Uterus (tissue), 3 donors: ENCODE measurements at regions not wholly inside any gene's neighbourhood (a gene's known extent, or its start where the extent isn't known, plus 50 kb on each side); places are given as distances from the start of the nearest gene placed in this dataset.

Experiments used
- DNase-seq, 2 donors: peaks; one replicate each; pipeline ENCODE4 v3.0.0-alpha.2; 2019 to 2020
- H3K27ac ChIP-seq, 2 donors: fragments of 200-600 bp; sonication (generic); 1 replicate in 1 of 2; 2 replicates in 1 of 2; pipeline ENCODE4 v1.5.1; 2016 to 2018
- H3K27me3 ChIP-seq, 2 donors: fragments of 200-600 bp; sonication (generic); one replicate each; pipeline ENCODE4 v1.5.1; 2018 to 2019; ENCODE audit warnings: control low read depth in 1 of 2
- H3K36me3 ChIP-seq, 2 donors: fragments of 200-600 bp; sonication (generic); one replicate each; pipeline ENCODE4 v1.5.1; 2019; ENCODE audit warnings: control low read depth in 1 of 2
- H3K4me1 ChIP-seq, 2 donors: fragments of 200-600 bp; sonication (generic); one replicate each; pipeline ENCODE4 v1.5.1; 2018 to 2019; ENCODE audit warnings: control low read depth in 1 of 2
- H3K4me3 ChIP-seq, 2 donors: fragments of 200-600 bp; sonication (generic); 1 replicate in 1 of 2; 2 replicates in 1 of 2; pipeline ENCODE4 v1.5.1; 2018 to 2019; ENCODE audit warnings: mild to moderate bottlenecking in 1 of 2
- H3K9me3 ChIP-seq, 2 donors: fragments of 200-600 bp; sonication (generic); one replicate each; pipeline ENCODE4 v1.5.1; 2019; ENCODE audit warnings: control low read depth in 1 of 2
- CTCF ChIP-seq, 4 experiments: fragments of 200-600 bp in 2 of 4; fragments of 450-650 bp in 2 of 4; sonication (generic) in 2 of 4; IDR thresholded peaks; one replicate each; pipeline ENCODE4 v1.5.1; 2016 to 2019; ENCODE audit warnings: antibody characterized with exemption in 4 of 4, mild to moderate bottlenecking in 2 of 4, moderate library complexity in 1 of 4
- POLR2A ChIP-seq, 2 donors: fragments of 450-650 bp; IDR thresholded peaks; one replicate each; pipeline ENCODE4 v1.6.1; 2016; ENCODE audit warnings: antibody characterized with exemption in 2 of 2, mild to moderate bottlenecking in 1 of 2, moderate library complexity in 1 of 2
- intact Hi-C: fragments of 100-400 bp; cut with DNase I; formaldehyde crosslinking; loops from one replicate; pipeline ENCODE4 v1.15.1; 2023; ENCODE audit warnings: low total_unique reads
- donor health status: DM: yes; HTN: yes; CAD: no.

GRCh38 chr7:26588511-26588910 is 275.9 kb downstream of the SKAP2 start:
- Histone ChIP-seq H3K9me3 (no peaks in the 10 kb centered on the region), H3K4me1 (no peaks in the 10 kb centered on the region), H3K36me3 (no peaks in the 10 kb centered on the region), H3K4me3 (no peak overlapping the region), H3K27ac (no peak overlapping the region), H3K27me3 (no peaks in the 10 kb centered on the region)
- no peak for DNase-seq
- intact Hi-C loops, result no loop called here
- TF ChIP-seq CTCF (IDR thresholded peaks at IDR 0.05) (no peak), POLR2A (IDR thresholded peaks at IDR 0.05) (no peak)

- no peaks in the 10 kb centered on the region for H3K27me3 ChIP-seq
- no peaks in the 10 kb centered on the region for H3K4me1 ChIP-seq
- TF ChIP-seq CTCF (IDR thresholded peaks at IDR 0.05), result no peak
- TF ChIP-seq POLR2A (IDR thresholded peaks at IDR 0.05), result no peak
- no peak for DNase-seq
- intact Hi-C loops, result no loop called here
- no peak overlapping the region for H3K27ac ChIP-seq
- H3K36me3 ChIP-seq, result no peaks in the 10 kb centered on the region
- no peak overlapping the region for H3K4me3 ChIP-seq
- H3K9me3 ChIP-seq, result no peaks in the 10 kb centered on the region
These were observed 273.7 kb downstream of the SKAP2 start for GRCh38 chr7:26590709-26591108.

GRCh38 chr7:26592011-26592410 is 272.4 kb downstream of the SKAP2 start:
- no peaks in the 10 kb centered on the region for H3K9me3 ChIP-seq
- no peak for DNase-seq
- H3K4me1 ChIP-seq, result no peaks in the 10 kb centered on the region
- no peaks in the 10 kb centered on the region for H3K36me3 ChIP-seq
- no peak overlapping the region for H3K27ac ChIP-seq
- TF ChIP-seq POLR2A (IDR thresholded peaks at IDR 0.05) (no peak), CTCF (IDR thresholded peaks at IDR 0.05) (no peak)
- intact Hi-C loops, result no loop called here
- H3K4me3 ChIP-seq, result no peak overlapping the region
- H3K27me3 ChIP-seq, result no peaks in the 10 kb centered on the region

DNA sequence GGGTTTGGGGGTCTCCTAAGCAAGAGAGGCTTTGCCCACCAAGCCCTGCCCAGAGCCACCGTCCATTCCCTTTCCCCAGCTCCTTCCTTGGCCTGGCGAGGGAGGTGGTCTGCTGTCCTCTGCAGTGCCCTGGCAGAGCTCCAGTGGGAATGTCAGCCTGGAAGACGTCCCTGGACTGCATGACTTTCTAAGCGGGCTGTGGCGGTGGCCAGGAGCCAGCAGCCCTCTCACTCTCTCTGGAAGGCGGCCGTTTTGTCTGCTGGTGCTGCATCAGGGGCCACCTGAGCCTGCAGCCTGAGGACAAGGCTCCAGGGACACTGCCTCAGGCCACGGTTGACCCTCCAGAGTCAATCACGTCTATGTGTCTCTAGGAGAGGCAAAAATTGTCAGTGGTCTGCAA is 271.0 kb downstream of the SKAP2 start:
- TF ChIP-seq POLR2A (IDR thresholded peaks at IDR 0.05), result no peak
- no peak for TF ChIP-seq CTCF (IDR thresholded peaks at IDR 0.05)
- Histone ChIP-seq H3K9me3 (no peaks in the 10 kb centered on the region), H3K27me3 (no peaks in the 10 kb centered on the region), H3K27ac (no peak overlapping the region), H3K4me1 (no peaks in the 10 kb centered on the region), H3K36me3 (no peaks in the 10 kb centered on the region), H3K4me3 (no peak overlapping the region)
- DNase-seq, result no peak
- intact Hi-C loops, result no loop called here

- intact Hi-C loops, result no loop called here
- H3K4me1 ChIP-seq, result no peaks in the 10 kb centered on the region
- no peaks in the 10 kb centered on the region for H3K9me3 ChIP-seq
- TF ChIP-seq POLR2A (IDR thresholded peaks at IDR 0.05) (no peak), CTCF (IDR thresholded peaks at IDR 0.05) (no peak)
- no peaks in the 10 kb centered on the region for H3K36me3 ChIP-seq
- DNase-seq, result no peak
- no peak overlapping the region for H3K4me3 ChIP-seq
- H3K27me3 ChIP-seq, result no peaks in the 10 kb centered on the region
- H3K27ac ChIP-seq, result no peak overlapping the region
These were observed 270.5 kb downstream of the SKAP2 start for GRCh38 chr7:26593896-26594295.
